SK-N-SH (cell line): ENCODE measurements at regions not wholly inside any gene's neighbourhood (a gene's known extent, or its start where the extent isn't known, plus 50 kb on each side); places are given as distances from the start of the nearest gene placed in this dataset.

Source experiments
- FOXM1 ChIP-seq: IDR thresholded peaks from 2 replicates; pipeline ENCODE4 v1.4.0; 2012; ENCODE audit warnings: low read depth, mild to moderate bottlenecking
- NRF1 ChIP-seq: IDR thresholded peaks from 2 replicates; pipeline ENCODE4 v1.6.1; 2012; ENCODE audit warnings: low read depth, mild to moderate bottlenecking, low read length
- POLR2AphosphoS5 ChIP-seq: IDR thresholded peaks from 2 replicates; pipeline ENCODE4 v1.6.1; 2012; ENCODE audit warnings: low read depth, low read length
- RAD21 ChIP-seq: IDR thresholded peaks from 2 replicates; pipeline ENCODE4 v1.6.1; 2012; ENCODE audit warnings: mild to moderate bottlenecking, low read length
- RCOR1 ChIP-seq: fragments of 150-350 bp; IDR thresholded peaks from 2 replicates; pipeline ENCODE4 v1.6.1; 2017; ENCODE audit warnings: antibody characterized with exemption, low read length
- RFX5 ChIP-seq: IDR thresholded peaks from 2 replicates; pipeline ENCODE4 v1.6.1; 2012; ENCODE audit warnings: mild to moderate bottlenecking, improper control_type of control experiment, low read length
- TAF1 ChIP-seq: IDR thresholded peaks from 2 replicates; pipeline ENCODE4 v1.6.1; 2012; ENCODE audit warnings: low read depth, mild to moderate bottlenecking, low read length, moderate library complexity, borderline replicate concordance
- YY1 ChIP-seq: IDR thresholded peaks from 2 replicates; pipeline ENCODE4 v1.4.0; 2012; ENCODE audit warnings: low read depth, mild to moderate bottlenecking
- TF ChIP-seq, protein P1 (sequence below): IDR thresholded peaks from 2 replicates; pipeline ENCODE4 v1.4.0; 2012; ENCODE audit warnings: low read depth, borderline replicate concordance
- TF ChIP-seq, protein P2 (sequence below): fragments of 200-600 bp; sonication (generic); IDR thresholded peaks from 2 replicates; pipeline ENCODE4 v1.6.1; 2017; ENCODE audit warnings: antibody characterized with exemption, mild to moderate bottlenecking, moderate library complexity
- TF ChIP-seq, protein P3 (sequence below): IDR thresholded peaks from 2 replicates; pipeline ENCODE4; 2012
- TF ChIP-seq, protein P4 (sequence below): IDR thresholded peaks from 2 replicates; pipeline ENCODE4 v1.4.0; 2012; ENCODE audit warnings: low read depth
- TF ChIP-seq, protein P5 (sequence below): IDR thresholded peaks from 2 replicates; pipeline ENCODE4 v1.6.1; 2012; ENCODE audit warnings: mild to moderate bottlenecking, low read depth, low read length, moderate library complexity

DNA sequence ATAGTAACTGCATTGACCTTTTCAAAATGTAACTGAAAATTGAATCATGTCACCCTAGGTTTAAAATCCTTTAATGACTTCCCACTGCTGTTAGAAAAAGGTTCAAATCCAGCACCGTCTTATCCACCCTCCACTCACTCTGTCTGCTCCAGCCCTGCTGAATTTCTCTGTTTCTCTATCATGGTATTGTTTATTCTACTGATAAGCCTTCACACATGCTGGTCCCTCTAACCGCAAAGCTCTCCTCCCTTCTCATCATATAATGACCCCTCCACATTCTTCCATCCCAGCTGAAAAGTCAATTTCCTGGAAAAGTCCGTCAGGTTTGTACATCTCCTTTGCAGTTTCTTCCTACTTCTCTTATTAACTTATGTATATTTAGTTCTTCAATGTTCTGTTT, 389.2 kb upstream of the F9 start:
- TF ChIP-seq, protein P1, sequence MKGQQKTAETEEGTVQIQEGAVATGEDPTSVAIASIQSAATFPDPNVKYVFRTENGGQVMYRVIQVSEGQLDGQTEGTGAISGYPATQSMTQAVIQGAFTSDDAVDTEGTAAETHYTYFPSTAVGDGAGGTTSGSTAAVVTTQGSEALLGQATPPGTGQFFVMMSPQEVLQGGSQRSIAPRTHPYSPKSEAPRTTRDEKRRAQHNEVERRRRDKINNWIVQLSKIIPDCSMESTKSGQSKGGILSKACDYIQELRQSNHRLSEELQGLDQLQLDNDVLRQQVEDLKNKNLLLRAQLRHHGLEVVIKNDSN, result no peak
- TF ChIP-seq, protein P2, sequence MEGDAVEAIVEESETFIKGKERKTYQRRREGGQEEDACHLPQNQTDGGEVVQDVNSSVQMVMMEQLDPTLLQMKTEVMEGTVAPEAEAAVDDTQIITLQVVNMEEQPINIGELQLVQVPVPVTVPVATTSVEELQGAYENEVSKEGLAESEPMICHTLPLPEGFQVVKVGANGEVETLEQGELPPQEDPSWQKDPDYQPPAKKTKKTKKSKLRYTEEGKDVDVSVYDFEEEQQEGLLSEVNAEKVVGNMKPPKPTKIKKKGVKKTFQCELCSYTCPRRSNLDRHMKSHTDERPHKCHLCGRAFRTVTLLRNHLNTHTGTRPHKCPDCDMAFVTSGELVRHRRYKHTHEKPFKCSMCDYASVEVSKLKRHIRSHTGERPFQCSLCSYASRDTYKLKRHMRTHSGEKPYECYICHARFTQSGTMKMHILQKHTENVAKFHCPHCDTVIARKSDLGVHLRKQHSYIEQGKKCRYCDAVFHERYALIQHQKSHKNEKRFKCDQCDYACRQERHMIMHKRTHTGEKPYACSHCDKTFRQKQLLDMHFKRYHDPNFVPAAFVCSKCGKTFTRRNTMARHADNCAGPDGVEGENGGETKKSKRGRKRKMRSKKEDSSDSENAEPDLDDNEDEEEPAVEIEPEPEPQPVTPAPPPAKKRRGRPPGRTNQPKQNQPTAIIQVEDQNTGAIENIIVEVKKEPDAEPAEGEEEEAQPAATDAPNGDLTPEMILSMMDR, result no peak
- no peak for TF ChIP-seq POLR2AphosphoS5
- no peak for TF ChIP-seq RFX5
- no peak for TF ChIP-seq YY1
- TF ChIP-seq FOXM1, result no peak
- no peak for TF ChIP-seq RAD21
- TF ChIP-seq RCOR1, result no peak
- TF ChIP-seq, protein P3, sequence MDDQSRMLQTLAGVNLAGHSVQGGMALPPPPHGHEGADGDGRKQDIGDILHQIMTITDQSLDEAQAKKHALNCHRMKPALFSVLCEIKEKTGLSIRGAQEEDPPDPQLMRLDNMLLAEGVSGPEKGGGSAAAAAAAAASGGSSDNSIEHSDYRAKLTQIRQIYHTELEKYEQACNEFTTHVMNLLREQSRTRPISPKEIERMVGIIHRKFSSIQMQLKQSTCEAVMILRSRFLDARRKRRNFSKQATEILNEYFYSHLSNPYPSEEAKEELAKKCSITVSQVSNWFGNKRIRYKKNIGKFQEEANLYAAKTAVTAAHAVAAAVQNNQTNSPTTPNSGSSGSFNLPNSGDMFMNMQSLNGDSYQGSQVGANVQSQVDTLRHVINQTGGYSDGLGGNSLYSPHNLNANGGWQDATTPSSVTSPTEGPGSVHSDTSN, result no peak
- TF ChIP-seq, protein P4, sequence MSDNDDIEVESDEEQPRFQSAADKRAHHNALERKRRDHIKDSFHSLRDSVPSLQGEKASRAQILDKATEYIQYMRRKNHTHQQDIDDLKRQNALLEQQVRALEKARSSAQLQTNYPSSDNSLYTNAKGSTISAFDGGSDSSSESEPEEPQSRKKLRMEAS, result no peak
- TF ChIP-seq TAF1, result no peak
- no peak for TF ChIP-seq NRF1
- TF ChIP-seq, protein P5, sequence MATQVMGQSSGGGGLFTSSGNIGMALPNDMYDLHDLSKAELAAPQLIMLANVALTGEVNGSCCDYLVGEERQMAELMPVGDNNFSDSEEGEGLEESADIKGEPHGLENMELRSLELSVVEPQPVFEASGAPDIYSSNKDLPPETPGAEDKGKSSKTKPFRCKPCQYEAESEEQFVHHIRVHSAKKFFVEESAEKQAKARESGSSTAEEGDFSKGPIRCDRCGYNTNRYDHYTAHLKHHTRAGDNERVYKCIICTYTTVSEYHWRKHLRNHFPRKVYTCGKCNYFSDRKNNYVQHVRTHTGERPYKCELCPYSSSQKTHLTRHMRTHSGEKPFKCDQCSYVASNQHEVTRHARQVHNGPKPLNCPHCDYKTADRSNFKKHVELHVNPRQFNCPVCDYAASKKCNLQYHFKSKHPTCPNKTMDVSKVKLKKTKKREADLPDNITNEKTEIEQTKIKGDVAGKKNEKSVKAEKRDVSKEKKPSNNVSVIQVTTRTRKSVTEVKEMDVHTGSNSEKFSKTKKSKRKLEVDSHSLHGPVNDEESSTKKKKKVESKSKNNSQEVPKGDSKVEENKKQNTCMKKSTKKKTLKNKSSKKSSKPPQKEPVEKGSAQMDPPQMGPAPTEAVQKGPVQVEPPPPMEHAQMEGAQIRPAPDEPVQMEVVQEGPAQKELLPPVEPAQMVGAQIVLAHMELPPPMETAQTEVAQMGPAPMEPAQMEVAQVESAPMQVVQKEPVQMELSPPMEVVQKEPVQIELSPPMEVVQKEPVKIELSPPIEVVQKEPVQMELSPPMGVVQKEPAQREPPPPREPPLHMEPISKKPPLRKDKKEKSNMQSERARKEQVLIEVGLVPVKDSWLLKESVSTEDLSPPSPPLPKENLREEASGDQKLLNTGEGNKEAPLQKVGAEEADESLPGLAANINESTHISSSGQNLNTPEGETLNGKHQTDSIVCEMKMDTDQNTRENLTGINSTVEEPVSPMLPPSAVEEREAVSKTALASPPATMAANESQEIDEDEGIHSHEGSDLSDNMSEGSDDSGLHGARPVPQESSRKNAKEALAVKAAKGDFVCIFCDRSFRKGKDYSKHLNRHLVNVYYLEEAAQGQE, result no peak
